GM12891 (cell line): ENCODE measurements at regions not wholly inside any gene's neighbourhood (a gene's known extent, or its start where the extent isn't known, plus 50 kb on each side); places are given as distances from the start of the nearest gene placed in this dataset.

Source experiments
- POLR2AphosphoS5 ChIP-seq: IDR thresholded peaks from 2 replicates; pipeline ENCODE4 v1.6.1; 2011; ENCODE audit warnings: low read depth, low read length, control low read depth
- TAF1 ChIP-seq: IDR thresholded peaks from 2 replicates; pipeline ENCODE4 v1.6.1; 2011; ENCODE audit warnings: low read depth, low read length, control low read depth

- TF ChIP-seq TAF1: no peak
- no peak for TF ChIP-seq POLR2AphosphoS5
These were observed 288.3 kb upstream of the FN1 start for GRCh38 chr2:215724146-215724545.
